Limb (tissue), 2 donors: ENCODE measurements at regions not wholly inside any gene's neighbourhood (a gene's known extent, or its start where the extent isn't known, plus 50 kb on each side); places are given as distances from the start of the nearest gene placed in this dataset.
"Not testable (repeated sequence)": the region's sequence is repeated elsewhere in the genome, so short reads cannot be mapped to it uniquely, and the experiment has no call there.

Experiments used
- DNase-seq, 2 donors: peaks; one replicate each; pipeline ENCODE4 v3.0.0-alpha.2; 2016; ENCODE audit errors: extremely low spot score in 2 of 2

- DNase-seq: no peak
Measured at GRCh38 chr2:120514521-120514920, 168.6 kb downstream of the INHBB start.

GRCh38 chr2:120515066-120515758 is 169.3 kb downstream of the INHBB start:
- not testable (repeated sequence) for DNase-seq

GRCh38 chr2:120515759-120516678 is 170.1 kb downstream of the INHBB start:
- no peak for DNase-seq

DNA sequence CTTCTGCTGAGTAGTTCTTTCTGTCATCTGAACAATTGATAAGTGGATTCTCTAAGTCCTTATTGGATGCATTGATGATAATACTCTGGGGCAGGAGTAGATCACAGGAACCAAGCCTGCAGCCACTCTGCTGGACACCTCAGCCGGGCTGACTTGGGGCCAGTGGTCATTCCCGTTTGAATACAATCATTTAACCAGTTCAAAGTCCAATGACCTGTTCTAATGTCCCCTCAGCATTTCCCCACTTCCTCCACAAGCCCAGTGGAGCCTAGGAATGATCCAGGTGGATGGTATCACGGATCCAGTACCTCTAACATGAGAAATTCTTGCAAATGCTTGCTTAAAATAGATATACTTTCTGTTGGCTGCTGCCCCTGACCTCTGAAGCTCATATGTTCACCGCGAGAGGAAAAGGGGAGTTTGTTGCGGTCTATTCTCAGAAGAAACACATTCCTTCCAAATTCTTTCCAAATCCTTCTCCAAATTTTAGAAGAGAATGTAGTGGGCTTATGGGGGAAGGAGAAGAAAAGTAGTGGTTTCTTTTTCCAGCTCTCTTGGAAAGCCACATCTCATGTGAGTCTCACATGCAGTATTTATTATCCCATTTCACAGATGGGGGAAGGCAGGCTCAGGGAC is 170.9 kb downstream of the INHBB start:
- DNase-seq: no peak

DNA sequence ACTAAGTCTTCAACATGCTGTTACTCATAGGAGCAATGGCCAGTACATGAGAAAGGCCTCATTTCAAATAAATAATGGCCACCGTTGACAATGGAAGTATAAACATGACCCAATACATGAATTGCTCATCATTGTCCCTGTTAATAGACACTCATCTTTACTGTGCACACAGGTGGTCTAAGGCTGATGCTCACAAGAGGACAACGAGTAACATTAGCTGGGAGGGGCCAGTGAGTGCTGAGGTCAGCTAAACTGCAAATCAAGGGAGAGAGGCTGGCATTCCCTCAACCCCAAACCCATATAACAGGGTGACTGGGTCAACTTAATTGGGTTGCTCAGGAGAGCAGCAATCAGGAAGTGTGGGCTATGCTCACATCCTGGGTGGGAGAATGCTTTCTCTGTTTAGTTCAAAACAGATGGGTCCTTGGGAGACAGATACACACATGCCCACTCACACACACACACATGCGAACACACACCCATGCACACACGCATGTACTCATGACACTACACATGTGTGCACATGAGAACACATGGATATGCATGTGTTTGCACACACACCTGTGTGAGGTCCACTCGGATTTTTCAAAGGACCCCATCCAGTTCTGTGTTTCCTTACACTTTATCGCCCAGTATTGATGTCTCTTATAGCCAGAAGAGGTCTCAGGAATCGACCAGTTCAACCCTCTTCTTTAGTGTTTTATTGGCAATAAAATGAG is 172.0 kb downstream of the INHBB start:
- DNase-seq: no peak

GRCh38 chr2:120518819-120519218 is 172.9 kb downstream of the INHBB start:
- no peak for DNase-seq

DNA sequence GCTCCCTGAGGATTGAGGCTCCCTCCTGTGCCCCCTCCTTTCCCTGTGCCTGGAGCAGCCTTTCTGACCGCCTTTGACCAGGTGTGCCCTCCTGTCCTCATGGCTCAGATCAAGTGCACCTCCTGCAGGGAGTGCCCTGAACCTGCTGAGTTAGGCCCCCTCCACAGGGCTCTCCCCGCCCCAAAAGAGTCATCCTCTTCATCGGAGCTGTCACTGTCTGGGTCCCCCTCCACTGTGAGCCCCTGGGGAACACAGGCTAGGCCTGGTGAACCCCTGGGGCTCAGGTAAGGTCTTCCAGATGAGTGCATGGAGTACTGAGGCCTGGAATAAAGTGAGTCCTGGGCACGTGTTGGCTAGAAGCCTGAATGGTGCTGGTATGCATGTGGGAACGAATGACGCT is 173.5 kb downstream of the INHBB start:
- no peak for DNase-seq

DNA sequence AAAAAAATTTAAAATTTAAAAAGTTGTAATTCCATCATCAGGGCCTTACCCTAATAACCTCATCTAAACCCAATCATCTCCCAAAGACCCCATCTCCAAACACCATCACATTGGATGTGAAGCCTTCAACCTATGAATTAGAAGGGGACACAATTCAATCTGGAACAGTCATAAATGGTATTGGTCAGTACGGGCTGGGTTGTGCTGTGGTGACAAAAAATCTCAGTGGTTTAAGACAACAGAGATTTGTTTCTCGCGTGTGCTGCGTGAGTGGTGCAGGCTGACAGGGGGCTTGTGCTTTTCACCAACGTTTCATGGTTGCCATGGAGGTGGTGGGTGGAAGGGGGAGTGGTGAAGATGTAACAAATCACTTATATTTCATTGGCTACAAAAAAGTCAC is 174.5 kb downstream of the INHBB start:
- no peak for DNase-seq

GRCh38 chr2:120520929-120521912 is 175.3 kb downstream of the INHBB start:
- no peak for DNase-seq

- DNase-seq: no peak
Measured at GRCh38 chr2:120522151-120522751, 176.3 kb downstream of the INHBB start.

DNA sequence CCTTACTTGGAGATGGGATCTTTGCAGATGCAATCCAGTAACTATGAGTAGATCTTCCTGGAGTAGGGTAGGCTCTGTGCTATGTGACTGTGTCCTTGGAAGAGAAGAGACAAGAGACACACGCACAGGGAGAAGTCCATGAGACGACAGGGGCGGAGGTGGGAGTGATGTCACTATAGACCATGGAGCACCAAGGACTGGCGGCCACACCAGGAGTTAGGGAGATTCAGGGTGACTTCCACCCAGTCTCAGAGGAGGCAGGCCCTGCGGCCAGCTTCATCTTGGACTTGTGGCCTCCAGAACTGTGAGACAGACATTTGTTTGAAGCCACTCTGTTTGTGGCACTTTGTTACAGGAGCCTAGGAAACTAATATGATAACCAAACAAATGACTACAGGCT is 177.8 kb downstream of the INHBB start:
- DNase-seq: no peak

GRCh38 chr2:120524174-120524573 is 178.2 kb downstream of the INHBB start:
- no peak for DNase-seq

GRCh38 chr2:120525056-120526046 is 179.4 kb downstream of the INHBB start:
- no peak for DNase-seq

- DNase-seq: no peak
Measured at GRCh38 chr2:120526047-120526562, 180.2 kb downstream of the INHBB start.

GRCh38 chr2:120526997-120527945 is 181.3 kb downstream of the INHBB start:
- DNase-seq: no peak

- DNase-seq: no peak
Measured at GRCh38 chr2:120528051-120528692, 182.2 kb downstream of the INHBB start.

GRCh38 chr2:120528693-120529076 is 182.7 kb downstream of the INHBB start:
- DNase-seq: no peak
